ENCODE measurements at regions not wholly inside any gene's neighbourhood (a gene's known extent, or its start where the extent isn't known, plus 50 kb on each side); places are given as distances from the start of the nearest gene placed in this dataset.

DNA sequence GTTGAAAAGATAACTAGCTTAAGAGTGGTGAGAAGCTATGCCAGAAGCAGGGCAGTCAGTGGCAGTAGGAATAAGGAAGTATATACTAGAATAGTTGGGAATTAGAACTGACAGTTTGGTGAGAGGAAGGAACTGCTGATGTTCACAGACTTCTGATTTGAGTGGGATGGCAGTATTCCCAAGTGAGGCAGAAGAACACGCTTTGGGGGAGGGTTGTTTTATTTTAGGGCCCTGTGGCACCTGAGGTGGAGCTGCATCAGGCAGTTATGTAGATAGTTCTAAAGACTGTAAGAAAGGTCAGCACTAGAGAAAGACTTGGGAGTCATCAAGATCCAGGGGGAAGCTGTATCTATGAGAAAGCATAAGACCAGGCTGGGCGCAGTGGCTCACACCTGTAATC lies 66.3 kb upstream of the TNRC6B start:
- Histone ChIP-seq H3K36me3 (ENCODE audit: control insufficient read depth in 4 of 4, insufficient read depth in 4 of 4, low read length in 3 of 4) (no peaks in the 10 kb centered on the region), H3K27me3 (replicated peaks in 2 of 5; ENCODE audit: control insufficient read depth in 4 of 5, insufficient read depth in 5 of 5, low read length in 4 of 5) (no peaks in the 10 kb centered on the region), H3K4me1 (ENCODE audit: control extremely low read depth in 1 of 4, control insufficient read depth in 4 of 4, insufficient read depth in 4 of 4, low read length in 3 of 4) (peaks cover 18 to 37% (median 23%) of the 10 kb centered on the region in 4 experiments), H3K27ac (ENCODE audit: insufficient read depth in 1 of 2, low read depth in 1 of 2, low read length in 2 of 2, poor library complexity in 1 of 2, severe bottlenecking in 2 of 2) (no peak overlapping the region), H3K9me3 (ENCODE audit: control extremely low read depth in 1 of 5, control insufficient read depth in 4 of 5, insufficient read depth in 2 of 5, low read depth in 1 of 5, low read length in 4 of 5) (no peaks in the 10 kb centered on the region), H3K4me3 (ENCODE audit: control insufficient read depth in 1 of 7, extremely low read depth in 1 of 7, insufficient read depth in 4 of 7, low read depth in 2 of 7, low read length in 6 of 7) (no peak overlapping the region)
- DNase-seq: no peak
- CTCF ChIA-PET: no interaction called here
- POLR2A ChIA-PET: no interaction called here
- 60% methylated on average over 2 of the region's 2 CpGs for WGBS (ENCODE audit: insufficient coverage)

GRCh38 chr22:40112595-40112994 lies 65.1 kb upstream of the TNRC6B start:
- WGBS (ENCODE audit: insufficient coverage): 95% methylated on average over 2 of the region's 3 CpGs
- no peak overlapping the region for H3K27ac ChIP-seq (ENCODE audit: insufficient read depth in 1 of 2, low read depth in 1 of 2, low read length in 2 of 2, poor library complexity in 1 of 2, severe bottlenecking in 2 of 2)
- ChIA-PET POLR2A (no interaction called here), CTCF (interaction anchor here (1.9 kb wide), 1 partner anchor 26 kb away, joined by 5 read pairs; no protein-coding TSS in a partner anchor)
- H3K4me3 ChIP-seq (ENCODE audit: control insufficient read depth in 1 of 7, extremely low read depth in 1 of 7, insufficient read depth in 4 of 7, low read depth in 2 of 7, low read length in 6 of 7): no peak overlapping the region
- H3K36me3 ChIP-seq (ENCODE audit: control insufficient read depth in 4 of 4, insufficient read depth in 4 of 4, low read length in 3 of 4): no peaks in the 10 kb centered on the region
- H3K4me1 ChIP-seq (ENCODE audit: control extremely low read depth in 1 of 4, control insufficient read depth in 4 of 4, insufficient read depth in 4 of 4, low read length in 3 of 4): peaks cover 12 to 32% (median 16%) of the 10 kb centered on the region in 4 experiments
- no peak for DNase-seq
- H3K27me3 ChIP-seq (replicated peaks in 2 of 5; ENCODE audit: control insufficient read depth in 4 of 5, insufficient read depth in 5 of 5, low read length in 4 of 5): no peaks in the 10 kb centered on the region
- H3K9me3 ChIP-seq (ENCODE audit: control extremely low read depth in 1 of 5, control insufficient read depth in 4 of 5, insufficient read depth in 2 of 5, low read depth in 1 of 5, low read length in 4 of 5): no peaks in the 10 kb centered on the region

GRCh38 chr22:40113696-40114095 lies 64.0 kb upstream of the TNRC6B start:
- no peaks in the 10 kb centered on the region for H3K9me3 ChIP-seq (ENCODE audit: control extremely low read depth in 1 of 5, control insufficient read depth in 4 of 5, insufficient read depth in 2 of 5, low read depth in 1 of 5, low read length in 4 of 5)
- H3K27ac ChIP-seq (ENCODE audit: insufficient read depth in 1 of 2, low read depth in 1 of 2, low read length in 2 of 2, poor library complexity in 1 of 2, severe bottlenecking in 2 of 2): no peak overlapping the region
- POLR2A ChIA-PET: no interaction called here
- H3K4me1 ChIP-seq (ENCODE audit: control extremely low read depth in 1 of 4, control insufficient read depth in 4 of 4, insufficient read depth in 4 of 4, low read length in 3 of 4): peaks cover 6 to 23% (median 10%) of the 10 kb centered on the region in 4 experiments
- no peaks in the 10 kb centered on the region for H3K27me3 ChIP-seq (replicated peaks in 2 of 5; ENCODE audit: control insufficient read depth in 4 of 5, insufficient read depth in 5 of 5, low read length in 4 of 5)
- H3K4me3 ChIP-seq (ENCODE audit: control insufficient read depth in 1 of 7, extremely low read depth in 1 of 7, insufficient read depth in 4 of 7, low read depth in 2 of 7, low read length in 6 of 7): no peak overlapping the region
- 92% methylated on average over 2 of the region's 2 CpGs for WGBS (ENCODE audit: insufficient coverage)
- CTCF ChIA-PET: interaction anchor here (1.9 kb wide), 1 partner anchor 27 kb away, joined by 5 read pairs; no protein-coding TSS in a partner anchor
- DNase-seq: no peak
- peaks cover 0 to 6% (median 3%) of the 10 kb centered on the region in 4 experiments for H3K36me3 ChIP-seq (ENCODE audit: control insufficient read depth in 4 of 4, insufficient read depth in 4 of 4, low read length in 3 of 4)

DNA sequence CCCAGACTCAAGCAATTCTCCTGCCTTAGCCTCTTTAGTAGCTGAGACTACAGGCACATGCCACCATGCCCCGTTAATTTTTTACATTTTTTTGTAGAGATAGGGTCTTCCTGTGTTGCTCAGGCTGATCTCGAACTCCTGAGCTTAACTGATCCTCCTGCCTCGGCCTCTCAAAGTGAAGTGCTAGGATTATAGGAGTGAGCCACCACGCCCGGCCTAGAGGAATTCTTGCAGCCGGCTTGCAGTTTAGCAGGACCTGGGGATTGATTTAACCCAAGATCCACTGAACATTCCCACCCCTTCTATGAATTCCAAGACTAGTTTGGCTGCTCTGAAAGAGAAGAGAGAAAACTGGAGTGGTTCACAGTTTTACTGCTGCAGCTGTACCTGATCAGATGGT lies 63.3 kb upstream of the TNRC6B start:
- no peak for DNase-seq
- peaks cover 6 to 23% (median 10%) of the 10 kb centered on the region in 4 experiments for H3K4me1 ChIP-seq (ENCODE audit: control extremely low read depth in 1 of 4, control insufficient read depth in 4 of 4, insufficient read depth in 4 of 4, low read length in 3 of 4)
- CTCF ChIA-PET: no interaction called here
- WGBS (ENCODE audit: insufficient coverage): 93% methylated on average over 6 of the region's 6 CpGs
- H3K27me3 ChIP-seq (replicated peaks in 2 of 5; ENCODE audit: control insufficient read depth in 4 of 5, insufficient read depth in 5 of 5, low read length in 4 of 5): no peaks in the 10 kb centered on the region
- H3K9me3 ChIP-seq (ENCODE audit: control extremely low read depth in 1 of 5, control insufficient read depth in 4 of 5, insufficient read depth in 2 of 5, low read depth in 1 of 5, low read length in 4 of 5): no peaks in the 10 kb centered on the region
- POLR2A ChIA-PET: interaction anchor here (1.0 kb wide), 1 partner anchor 9 kb away, joined by 4 read pairs; no protein-coding TSS in a partner anchor
- H3K4me3 ChIP-seq (ENCODE audit: control insufficient read depth in 1 of 7, extremely low read depth in 1 of 7, insufficient read depth in 4 of 7, low read depth in 2 of 7, low read length in 6 of 7): no peak overlapping the region
- H3K36me3 ChIP-seq (ENCODE audit: control insufficient read depth in 4 of 4, insufficient read depth in 4 of 4, low read length in 3 of 4): peaks cover 0 to 11% (median 5%) of the 10 kb centered on the region in 4 experiments
- no peak overlapping the region for H3K27ac ChIP-seq (ENCODE audit: insufficient read depth in 1 of 2, low read depth in 1 of 2, low read length in 2 of 2, poor library complexity in 1 of 2, severe bottlenecking in 2 of 2)

GRCh38 chr22:40116496-40117200 lies 61.1 kb upstream of the TNRC6B start:
- H3K4me1 ChIP-seq (ENCODE audit: control extremely low read depth in 1 of 4, control insufficient read depth in 4 of 4, insufficient read depth in 4 of 4, low read length in 3 of 4): peaks cover 0 to 12% (median 6%) of the 10 kb centered on the region in 4 experiments
- no peak overlapping the region for H3K4me3 ChIP-seq (ENCODE audit: control insufficient read depth in 1 of 7, extremely low read depth in 1 of 7, insufficient read depth in 4 of 7, low read depth in 2 of 7, low read length in 6 of 7)
- ChIA-PET CTCF (interaction anchor here (1.6 to 3.7 kb wide), 2 partner anchors 9 to 12 kb away, joined by 5 to 11 read pairs; no protein-coding TSS in a partner anchor), POLR2A (no interaction called here)
- H3K9me3 ChIP-seq (ENCODE audit: control extremely low read depth in 1 of 5, control insufficient read depth in 4 of 5, insufficient read depth in 2 of 5, low read depth in 1 of 5, low read length in 4 of 5): no peaks in the 10 kb centered on the region
- WGBS (ENCODE audit: insufficient coverage): 100% methylated on average over 2 of the region's 4 CpGs
- no peaks in the 10 kb centered on the region for H3K27me3 ChIP-seq (replicated peaks in 2 of 5; ENCODE audit: control insufficient read depth in 4 of 5, insufficient read depth in 5 of 5, low read length in 4 of 5)
- no peak overlapping the region for H3K27ac ChIP-seq (ENCODE audit: insufficient read depth in 1 of 2, low read depth in 1 of 2, low read length in 2 of 2, poor library complexity in 1 of 2, severe bottlenecking in 2 of 2)
- peaks cover 2 to 16% (median 7%) of the 10 kb centered on the region in 4 experiments for H3K36me3 ChIP-seq (ENCODE audit: control insufficient read depth in 4 of 4, insufficient read depth in 4 of 4, low read length in 3 of 4)
- DNase-seq: no peak

GRCh38 chr22:40118979-40119378 lies 58.7 kb upstream of the TNRC6B start:
- Histone ChIP-seq H3K36me3 (ENCODE audit: control insufficient read depth in 4 of 4, insufficient read depth in 4 of 4, low read length in 3 of 4) (peaks cover 2 to 27% (median 8%) of the 10 kb centered on the region in 4 experiments), H3K27ac (ENCODE audit: insufficient read depth in 1 of 2, low read depth in 1 of 2, low read length in 2 of 2, poor library complexity in 1 of 2, severe bottlenecking in 2 of 2) (no peak overlapping the region), H3K4me1 (ENCODE audit: control extremely low read depth in 1 of 4, control insufficient read depth in 4 of 4, insufficient read depth in 4 of 4, low read length in 3 of 4) (peaks cover 0 to 12% (median 5%) of the 10 kb centered on the region in 4 experiments), H3K4me3 (ENCODE audit: control insufficient read depth in 1 of 7, extremely low read depth in 1 of 7, insufficient read depth in 4 of 7, low read depth in 2 of 7, low read length in 6 of 7) (no peak overlapping the region), H3K27me3 (replicated peaks in 2 of 5; ENCODE audit: control insufficient read depth in 4 of 5, insufficient read depth in 5 of 5, low read length in 4 of 5) (no peaks in the 10 kb centered on the region), H3K9me3 (ENCODE audit: control extremely low read depth in 1 of 5, control insufficient read depth in 4 of 5, insufficient read depth in 2 of 5, low read depth in 1 of 5, low read length in 4 of 5) (no peaks in the 10 kb centered on the region)
- ChIA-PET POLR2A (no interaction called here), CTCF (interaction anchor here (3.7 kb wide), 1 partner anchor 12 kb away, joined by 11 read pairs; no protein-coding TSS in a partner anchor)
- 100% methylated on average over 2 of the region's 8 CpGs for WGBS (ENCODE audit: insufficient coverage)
- DNase-seq: no peak

GRCh38 chr22:40120848-40121247 lies 56.9 kb upstream of the TNRC6B start:
- ChIA-PET POLR2A (no interaction called here), CTCF (no interaction called here)
- Histone ChIP-seq H3K27ac (ENCODE audit: insufficient read depth in 1 of 2, low read depth in 1 of 2, low read length in 2 of 2, poor library complexity in 1 of 2, severe bottlenecking in 2 of 2) (no peak overlapping the region), H3K9me3 (ENCODE audit: control extremely low read depth in 1 of 5, control insufficient read depth in 4 of 5, insufficient read depth in 2 of 5, low read depth in 1 of 5, low read length in 4 of 5) (no peaks in the 10 kb centered on the region), H3K36me3 (ENCODE audit: control insufficient read depth in 4 of 4, insufficient read depth in 4 of 4, low read length in 3 of 4) (peaks cover 2 to 32% (median 8%) of the 10 kb centered on the region in 4 experiments), H3K4me3 (ENCODE audit: control insufficient read depth in 1 of 7, extremely low read depth in 1 of 7, insufficient read depth in 4 of 7, low read depth in 2 of 7, low read length in 6 of 7) (no peak overlapping the region), H3K4me1 (ENCODE audit: control extremely low read depth in 1 of 4, control insufficient read depth in 4 of 4, insufficient read depth in 4 of 4, low read length in 3 of 4) (peaks cover 0 to 11% (median 4%) of the 10 kb centered on the region in 4 experiments), H3K27me3 (replicated peaks in 2 of 5; ENCODE audit: control insufficient read depth in 4 of 5, insufficient read depth in 5 of 5, low read length in 4 of 5) (no peaks in the 10 kb centered on the region)
- 100% methylated on average over 1 of the region's 4 CpGs for WGBS (ENCODE audit: insufficient coverage)
- no peak for DNase-seq

All from common myeloid progenitor, CD34-positive (primary cell).